ENCODE measurements at regions not wholly inside any gene's neighbourhood (a gene's known extent, or its start where the extent isn't known, plus 50 kb on each side); places are given as distances from the start of the nearest gene placed in this dataset.
"Not testable (repeated sequence)": the region's sequence is repeated elsewhere in the genome, so short reads cannot be mapped to it uniquely, and the experiment has no call there.

DNA sequence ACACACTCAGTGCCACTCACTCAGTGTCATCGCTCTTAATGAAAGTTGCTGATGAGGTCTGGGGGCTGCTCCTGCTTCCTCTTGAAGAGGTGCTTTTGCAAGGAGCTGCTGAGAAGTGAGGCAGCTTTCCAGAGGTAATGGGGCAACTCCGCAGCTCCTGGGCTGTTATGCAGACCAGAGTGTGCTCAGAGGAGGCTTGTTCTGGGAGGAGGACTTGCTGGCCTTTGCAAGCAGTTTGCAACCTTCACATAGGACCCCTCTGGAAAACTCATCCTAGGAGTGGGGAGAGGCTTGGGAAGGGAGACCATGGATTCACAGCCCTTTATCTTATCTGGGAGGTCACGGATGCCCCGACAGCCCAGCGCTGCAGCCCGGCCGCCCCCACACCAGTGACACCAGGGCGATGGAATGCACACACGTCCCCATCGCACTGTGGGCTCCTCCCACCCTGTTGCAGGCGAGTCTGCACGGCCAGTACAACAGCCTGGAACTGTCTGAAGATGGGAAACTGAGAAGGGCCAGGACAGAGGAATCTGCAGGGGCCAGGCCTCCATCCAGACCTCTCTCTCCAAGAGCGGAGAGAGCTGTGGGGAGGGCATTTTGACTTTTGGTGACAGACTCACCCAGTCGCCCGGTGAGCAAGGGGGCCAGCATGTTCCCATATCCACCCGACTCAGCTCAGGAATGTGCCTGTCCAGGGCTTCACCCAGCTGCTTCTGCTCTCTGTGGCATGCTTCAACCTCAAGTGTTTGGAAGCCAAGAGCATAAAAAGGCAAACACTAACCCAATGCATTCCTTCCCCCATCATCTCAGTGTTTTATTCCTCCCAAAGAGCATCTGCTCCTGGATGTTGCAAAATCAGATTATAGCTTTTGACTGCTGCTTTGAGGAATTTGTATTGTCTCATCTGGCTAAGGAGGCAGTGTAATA, 78.6 kb upstream of the ZNF469 start:
- peak; percentile 98 for DNase-seq (ENCODE audit: low read depth)

DNA sequence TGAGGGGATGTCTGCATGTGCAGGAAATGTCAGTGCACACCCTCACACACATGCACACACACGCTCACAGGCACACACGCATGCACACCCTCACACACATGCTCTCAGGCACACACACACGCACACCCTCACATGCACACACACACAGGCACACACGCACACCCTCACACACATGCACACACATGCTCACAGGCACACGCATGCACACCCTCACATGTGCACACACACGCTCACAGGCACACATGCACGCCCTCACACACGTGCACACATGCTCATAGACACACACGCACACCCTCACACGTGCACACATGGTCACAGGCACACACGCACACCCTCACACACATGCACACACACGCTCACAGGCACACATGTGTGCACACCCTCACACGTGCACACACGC, 77.6 kb upstream of the ZNF469 start:
- DNase-seq (ENCODE audit: low read depth) = no peak

DNA sequence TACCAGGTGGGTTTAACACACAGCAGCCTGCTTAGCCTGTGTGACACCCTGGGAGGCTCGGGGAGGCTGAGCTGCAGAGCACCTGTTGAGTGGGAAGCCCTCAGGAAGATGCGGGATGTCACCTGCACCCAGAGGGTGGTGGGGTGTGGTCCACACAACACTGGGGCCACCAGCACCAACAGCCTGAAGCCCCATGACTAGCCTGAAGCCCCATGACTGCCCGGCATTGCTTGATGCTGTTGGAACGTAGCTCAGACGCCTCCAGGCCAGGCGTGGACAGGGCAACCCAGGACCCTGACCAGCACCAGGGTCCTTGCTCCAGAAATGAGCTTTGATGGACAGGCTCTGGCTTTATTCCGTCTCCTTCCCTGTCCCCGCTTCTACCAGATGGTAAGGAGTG, 76.3 kb upstream of the ZNF469 start:
- no peak for DNase-seq (ENCODE audit: low read depth)

DNA sequence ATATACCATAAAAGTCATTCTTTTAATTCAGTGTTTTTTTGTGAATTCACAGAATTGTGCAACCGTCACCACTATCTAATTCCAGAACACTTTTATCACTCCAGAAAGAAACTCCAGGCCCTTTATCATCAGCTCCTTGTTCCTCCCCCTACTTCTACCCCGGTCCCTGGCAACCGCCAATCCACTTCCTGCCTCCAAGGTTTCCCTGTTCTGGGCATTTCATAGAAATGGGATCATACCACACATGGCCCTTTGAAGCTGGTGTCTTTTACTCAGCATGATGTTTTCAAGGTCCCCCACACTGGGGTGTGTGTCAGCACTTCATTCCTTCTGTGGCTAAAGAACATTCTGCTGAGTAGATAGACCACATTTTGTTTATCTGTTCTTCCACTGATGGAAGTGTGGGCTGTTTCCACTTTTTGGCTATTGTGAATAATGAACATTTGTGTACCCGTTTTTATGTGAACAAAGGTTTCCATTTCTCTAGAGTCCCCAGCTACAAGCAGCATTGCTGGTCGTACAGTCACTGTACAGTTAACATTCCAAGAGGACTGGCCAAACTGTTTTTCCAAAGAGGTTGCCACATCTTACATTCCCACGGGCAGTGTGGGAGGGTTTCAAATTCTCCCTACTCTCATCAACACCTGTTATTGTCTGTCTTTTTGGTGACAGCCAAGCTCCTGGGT, 75.8 kb upstream of the ZNF469 start:
- DNase-seq (ENCODE audit: low read depth) = peak; percentile 96

DNA sequence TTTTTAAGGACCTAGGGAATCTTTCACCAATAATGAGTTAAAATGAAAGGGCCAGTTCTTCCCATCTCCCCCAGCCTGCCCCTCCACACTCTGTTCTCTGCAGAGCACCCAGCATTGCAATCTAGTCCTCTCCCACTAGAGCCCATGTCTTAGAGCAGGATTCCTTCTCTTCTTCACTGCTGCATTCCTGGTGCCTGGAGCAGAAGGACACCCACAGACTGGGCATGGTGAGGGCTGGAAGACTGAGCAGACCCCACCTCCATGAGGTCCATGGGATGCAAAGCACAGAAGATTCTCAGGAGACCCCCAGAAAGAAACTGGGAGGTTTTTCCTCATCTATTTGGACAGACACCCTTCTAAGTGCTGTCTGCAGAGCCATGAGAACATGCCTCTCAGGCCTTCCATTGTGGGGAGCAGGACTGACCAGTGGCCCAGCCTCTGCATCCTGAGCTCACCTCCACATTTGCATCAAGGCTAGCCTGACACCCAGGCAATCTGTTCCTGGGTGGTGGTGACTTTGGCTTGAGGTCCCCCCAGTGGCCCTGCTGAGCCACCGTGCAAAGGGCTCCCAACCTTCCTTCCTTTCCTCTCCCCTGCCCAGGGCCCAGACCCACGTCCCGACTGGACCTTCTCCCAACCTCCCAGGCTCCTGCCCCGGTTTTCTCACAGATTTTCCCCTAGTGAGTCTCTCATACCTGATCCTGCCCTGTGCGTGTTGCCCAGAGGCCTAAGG, 74.2 kb upstream of the ZNF469 start:
- no peak for DNase-seq (ENCODE audit: low read depth)

DNA sequence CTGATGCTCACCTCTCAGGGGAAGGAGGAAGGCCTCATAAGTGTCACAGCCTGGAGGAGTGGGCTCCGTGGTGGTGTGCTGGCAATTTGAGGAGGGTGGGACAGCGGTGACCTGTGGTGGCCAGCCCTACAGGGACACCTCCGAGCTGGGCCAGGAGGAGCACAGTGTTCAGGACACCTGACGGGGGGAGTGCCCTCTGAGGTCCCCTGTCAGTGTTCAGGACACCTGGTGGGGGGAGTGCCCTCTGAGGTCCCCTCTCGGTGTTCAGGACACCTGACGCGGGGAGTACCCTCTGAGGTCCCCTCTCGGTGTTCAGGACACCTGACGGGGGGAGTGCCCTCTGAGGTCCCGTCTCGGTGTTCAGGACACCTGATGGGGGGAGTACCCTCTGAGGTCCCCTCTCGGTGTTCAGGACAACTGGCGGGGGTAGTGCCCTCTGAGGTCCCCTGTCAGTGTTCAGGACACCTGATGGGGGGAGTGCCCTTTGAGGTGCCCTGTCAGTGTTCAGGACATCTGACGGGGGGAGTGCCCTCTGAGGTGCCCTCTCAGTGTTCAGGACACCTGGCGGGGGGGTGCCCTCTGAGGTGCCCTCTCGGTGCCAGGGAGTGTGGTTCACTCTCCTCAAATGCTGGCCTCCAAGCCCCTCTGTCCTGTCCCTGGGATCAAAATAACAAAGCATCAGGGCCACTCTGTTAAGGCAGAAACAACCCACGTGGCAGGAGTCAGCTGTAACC, 73.4 kb upstream of the ZNF469 start:
- no peak for DNase-seq (ENCODE audit: low read depth)

DNA sequence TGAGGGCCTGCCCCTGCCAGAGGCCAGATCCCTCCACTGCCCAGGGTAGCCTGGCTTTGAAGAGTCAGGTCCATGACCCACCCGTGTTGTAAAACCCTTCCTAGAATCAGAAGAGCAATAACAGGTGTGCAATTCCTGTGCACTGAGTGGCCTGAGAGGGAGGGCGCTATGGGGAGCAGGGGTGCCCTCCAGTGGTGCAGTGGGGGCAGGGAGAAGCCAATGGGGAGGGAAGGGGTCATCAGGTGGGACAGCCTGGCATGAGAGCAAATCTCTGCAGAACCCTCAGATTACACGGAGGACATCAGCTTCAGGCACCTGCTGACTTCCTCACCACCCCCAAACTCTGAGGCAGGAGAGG, 72.9 kb upstream of the ZNF469 start:
- DNase-seq (ENCODE audit: low read depth) = no peak

DNA sequence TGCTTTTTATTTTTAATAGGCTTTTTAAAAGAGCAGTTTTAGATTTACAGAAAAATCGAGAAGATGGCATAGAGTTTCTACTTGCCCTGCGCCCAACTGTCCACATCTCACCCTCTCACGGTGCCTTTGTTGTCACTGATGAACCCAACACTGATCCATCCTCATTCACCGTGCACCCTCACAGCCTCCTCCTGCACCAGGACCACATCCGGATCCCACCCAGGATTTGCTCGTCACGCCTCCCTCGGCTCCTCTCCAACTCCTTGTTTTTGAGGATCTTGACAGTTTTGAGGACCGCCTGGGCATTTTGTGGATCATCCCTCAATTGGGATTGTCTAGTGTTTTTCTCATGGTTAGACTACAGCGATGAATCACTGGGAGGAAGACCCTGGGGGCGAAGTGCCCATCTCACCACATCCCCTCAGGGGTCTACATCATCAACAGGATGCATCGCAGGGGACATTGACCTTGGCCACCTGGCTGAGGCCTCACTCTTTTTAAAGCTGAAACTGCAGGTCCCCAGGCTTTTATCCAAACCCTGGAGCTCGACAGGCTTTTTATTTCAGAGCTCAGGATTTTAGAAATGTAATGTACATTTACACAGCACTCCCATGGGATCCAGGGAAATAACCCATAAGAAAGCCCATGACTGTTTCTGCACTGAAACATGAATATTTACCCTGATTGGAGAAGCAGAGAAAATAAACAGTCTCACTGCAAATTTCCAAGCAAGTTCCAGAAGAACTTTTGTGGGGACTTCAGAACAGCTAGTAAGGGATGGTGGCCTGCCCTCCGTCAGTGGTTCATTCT, 71.8 kb upstream of the ZNF469 start:
- DNase-seq (ENCODE audit: low read depth) = peak; percentile 33

DNA sequence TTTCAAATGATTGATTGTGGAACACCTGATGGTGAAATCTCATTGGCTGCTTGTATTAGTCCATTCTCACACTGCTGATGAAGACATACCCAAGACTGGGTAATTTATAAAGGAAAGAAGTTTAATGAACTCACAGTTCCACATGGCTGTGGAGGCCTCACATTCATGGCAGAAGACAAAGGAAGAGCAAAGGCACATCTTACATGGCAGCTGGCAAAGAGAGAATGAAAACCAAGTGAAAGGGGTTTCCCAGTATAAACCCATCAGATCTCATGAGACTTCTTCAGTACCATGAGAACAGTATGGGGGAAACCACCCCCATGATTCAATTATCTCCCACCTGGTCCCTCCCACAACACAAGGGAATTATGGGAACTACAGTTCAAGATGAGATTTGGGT, 70.9 kb upstream of the ZNF469 start:
- not testable (repeated sequence) for DNase-seq (ENCODE audit: low read depth)

DNA sequence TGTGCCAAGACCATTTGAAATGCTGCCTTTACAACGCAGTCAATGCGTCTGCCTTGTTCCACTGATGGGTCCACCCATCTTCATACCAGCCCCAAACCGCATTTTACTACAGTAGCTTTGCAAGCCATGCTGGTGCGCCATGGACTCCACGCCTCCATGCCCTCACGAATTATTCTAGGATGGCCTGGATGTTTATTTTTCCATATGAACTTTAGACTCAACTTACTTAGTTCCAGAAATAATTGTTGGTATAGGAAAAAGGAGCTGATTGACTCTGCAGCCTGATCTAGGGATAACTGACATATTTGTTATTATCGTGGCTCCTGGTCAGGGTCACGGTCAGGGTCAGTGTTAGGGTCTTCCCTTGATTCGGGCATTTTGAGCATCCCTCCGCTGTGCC, 70.0 kb upstream of the ZNF469 start:
- no peak for DNase-seq (ENCODE audit: low read depth)

DNA sequence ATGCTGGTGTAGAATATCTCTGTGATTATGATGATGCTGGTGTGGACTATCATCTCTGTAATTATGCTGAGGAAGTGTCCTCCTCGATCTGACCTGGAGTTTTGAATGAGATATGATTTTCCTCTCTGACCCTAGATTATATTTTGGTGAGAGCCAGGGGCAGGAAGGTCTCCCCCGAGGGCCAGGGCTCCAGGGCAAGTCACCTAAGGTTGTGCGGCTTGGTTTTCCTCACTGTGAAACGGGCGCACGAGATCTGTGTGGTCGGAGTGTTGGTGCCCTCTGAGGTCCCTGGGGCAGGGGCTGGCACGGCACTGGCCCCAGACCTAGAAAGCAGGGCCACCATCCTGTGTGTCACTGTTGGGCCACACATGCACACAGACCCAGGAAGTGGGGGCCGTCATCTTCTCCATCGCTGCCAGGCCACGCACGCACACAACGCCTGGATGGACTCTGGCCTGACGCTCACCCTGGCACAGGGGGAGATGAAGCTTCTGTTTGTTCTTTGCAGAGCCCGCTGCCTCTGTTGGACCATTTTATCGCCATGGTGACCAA, 67.7 kb upstream of the ZNF469 start:
- DNase-seq (ENCODE audit: low read depth) = no peak

DNA sequence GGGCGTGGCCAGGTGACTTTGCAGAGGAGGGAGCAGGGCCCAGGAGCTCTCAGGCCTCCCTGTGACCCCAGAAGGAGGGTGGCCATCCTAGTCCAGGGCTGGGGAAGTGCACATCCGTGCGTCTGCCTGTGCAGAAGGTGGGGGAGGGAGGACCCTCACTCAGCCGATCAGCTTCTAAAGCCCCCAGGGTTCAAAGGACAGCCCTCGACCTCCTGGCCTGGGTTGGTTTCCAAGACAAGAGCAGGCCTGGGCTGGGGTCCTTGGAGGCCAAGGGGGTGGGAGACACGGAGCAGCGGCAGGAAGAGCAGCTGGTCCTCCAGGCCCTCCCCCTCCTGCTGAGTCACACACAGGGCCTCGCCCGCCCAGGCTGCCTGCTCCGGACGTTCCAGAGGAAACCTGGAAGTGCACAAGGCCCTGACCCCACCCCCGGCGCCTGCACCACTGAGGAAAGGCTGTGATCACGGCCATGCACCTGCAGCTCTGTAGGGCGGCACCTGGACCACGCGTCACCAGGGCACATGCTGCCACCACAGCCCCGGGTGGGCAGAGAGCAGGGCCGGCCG, 67.1 kb upstream of the ZNF469 start:
- no peak for DNase-seq (ENCODE audit: low read depth)

DNA sequence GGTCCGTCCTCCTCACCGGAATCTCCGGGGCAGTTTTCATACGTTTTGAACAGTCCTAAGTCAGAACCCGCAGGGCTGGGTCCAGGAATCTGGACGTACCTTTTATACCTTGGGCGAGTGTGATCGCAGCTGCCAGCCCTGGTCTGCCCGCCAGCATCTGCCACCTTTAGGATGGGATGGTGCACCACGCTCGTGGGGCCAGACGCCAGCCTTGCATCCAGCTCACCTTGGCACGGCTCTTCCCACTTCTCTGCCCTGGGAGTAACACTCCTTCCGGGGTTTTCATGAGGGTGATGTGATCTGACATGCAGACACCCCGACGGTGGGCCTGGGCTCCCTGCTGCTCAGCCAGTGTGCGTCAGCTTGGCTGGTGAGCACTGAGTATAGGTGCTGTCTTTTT, 66.6 kb upstream of the ZNF469 start:
- DNase-seq (ENCODE audit: low read depth) = no peak

DNA sequence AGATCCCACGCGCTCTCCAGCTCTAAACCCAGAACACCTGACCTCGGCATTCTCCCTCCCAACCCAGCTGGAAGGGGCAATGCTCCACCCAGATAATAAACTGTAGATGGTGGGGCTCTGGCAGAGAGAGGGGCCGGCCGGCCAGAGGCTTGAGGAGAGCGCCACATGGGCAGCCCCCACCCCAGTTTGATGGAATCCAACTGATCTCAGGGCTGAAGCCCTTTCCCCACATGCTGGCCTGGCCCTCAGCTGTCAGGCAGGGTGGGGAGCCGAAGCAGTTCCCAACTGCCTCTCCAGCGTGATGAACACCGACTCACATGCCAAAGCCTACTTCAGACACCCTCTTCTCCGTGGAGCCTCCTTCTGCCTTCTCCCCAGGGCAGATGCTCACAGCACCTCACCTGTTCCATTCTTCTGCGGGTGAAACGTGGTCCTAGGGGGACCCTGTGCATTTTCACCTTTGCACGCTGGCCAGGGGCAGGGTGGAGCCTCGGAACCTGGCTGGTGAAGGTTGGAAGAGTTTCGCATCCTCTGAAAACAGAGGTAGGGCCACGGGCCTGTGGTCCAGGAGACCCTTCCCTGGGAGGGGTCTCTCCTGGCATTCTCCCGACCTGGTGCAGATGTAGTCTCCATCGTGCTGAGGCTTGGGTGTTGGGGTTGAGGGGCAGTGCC, 65.7 kb upstream of the ZNF469 start:
- DNase-seq (ENCODE audit: low read depth) = no peak

DNA sequence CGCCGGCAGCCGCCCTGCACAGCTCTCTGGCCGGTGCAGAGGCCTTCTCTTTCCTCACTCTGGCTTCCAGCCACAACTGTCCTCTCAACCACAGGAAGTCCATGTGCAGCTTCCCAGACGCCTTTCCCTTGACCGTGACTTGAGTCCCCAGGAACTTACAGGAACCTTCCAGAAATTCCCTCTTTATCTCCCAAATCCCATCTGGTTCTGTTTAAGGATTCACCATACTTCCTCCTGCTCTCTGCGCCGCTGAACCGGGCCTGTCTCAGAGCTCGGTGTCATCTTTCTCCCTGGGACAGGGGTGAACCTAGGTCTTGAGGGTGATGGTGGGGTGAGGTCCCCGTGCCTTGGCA, 65.2 kb upstream of the ZNF469 start:
- DNase-seq (ENCODE audit: low read depth) = peak; percentile 69

DNA sequence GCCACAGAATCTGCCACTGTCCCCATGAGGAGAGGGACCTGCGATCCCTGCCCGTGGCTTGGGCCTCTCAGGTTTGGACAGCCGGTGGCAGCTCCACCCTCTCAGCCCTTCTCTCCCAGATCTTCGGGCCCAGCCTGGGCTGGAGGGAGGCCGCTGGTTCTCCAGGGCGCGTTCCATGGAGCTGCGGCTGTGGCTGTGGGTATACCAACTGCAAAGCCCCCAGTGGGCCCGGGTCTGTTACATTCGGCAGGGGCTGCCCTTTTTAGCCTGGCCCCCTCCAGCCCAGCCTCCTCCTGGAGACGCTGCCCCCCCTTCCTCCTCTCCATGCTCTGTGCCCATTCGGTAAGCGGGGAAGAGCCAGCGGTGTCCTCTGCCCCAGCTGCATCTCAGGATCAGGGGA, 64.7 kb upstream of the ZNF469 start:
- no peak for DNase-seq (ENCODE audit: low read depth)

DNA sequence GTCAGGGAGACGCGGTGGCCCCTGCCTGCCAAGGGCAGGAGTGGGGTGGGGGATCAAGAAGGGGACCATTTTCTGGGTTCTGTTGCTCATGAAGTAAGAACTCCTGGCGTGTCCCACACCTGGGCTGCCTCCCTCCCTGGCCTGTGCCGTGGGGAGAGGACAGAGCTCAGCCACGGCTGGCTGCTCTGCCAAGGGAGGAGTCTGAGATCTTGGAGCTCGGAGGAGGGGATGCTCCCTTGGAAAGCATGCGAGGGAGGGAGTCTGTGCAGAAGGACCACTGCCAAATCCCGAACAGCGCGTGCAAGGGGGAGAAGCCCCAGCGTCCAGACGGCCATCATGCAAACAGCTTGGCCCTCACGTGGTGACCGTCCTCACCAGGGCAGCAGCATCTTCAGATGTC, 64.2 kb upstream of the ZNF469 start:
- DNase-seq (ENCODE audit: low read depth) = no peak

DNA sequence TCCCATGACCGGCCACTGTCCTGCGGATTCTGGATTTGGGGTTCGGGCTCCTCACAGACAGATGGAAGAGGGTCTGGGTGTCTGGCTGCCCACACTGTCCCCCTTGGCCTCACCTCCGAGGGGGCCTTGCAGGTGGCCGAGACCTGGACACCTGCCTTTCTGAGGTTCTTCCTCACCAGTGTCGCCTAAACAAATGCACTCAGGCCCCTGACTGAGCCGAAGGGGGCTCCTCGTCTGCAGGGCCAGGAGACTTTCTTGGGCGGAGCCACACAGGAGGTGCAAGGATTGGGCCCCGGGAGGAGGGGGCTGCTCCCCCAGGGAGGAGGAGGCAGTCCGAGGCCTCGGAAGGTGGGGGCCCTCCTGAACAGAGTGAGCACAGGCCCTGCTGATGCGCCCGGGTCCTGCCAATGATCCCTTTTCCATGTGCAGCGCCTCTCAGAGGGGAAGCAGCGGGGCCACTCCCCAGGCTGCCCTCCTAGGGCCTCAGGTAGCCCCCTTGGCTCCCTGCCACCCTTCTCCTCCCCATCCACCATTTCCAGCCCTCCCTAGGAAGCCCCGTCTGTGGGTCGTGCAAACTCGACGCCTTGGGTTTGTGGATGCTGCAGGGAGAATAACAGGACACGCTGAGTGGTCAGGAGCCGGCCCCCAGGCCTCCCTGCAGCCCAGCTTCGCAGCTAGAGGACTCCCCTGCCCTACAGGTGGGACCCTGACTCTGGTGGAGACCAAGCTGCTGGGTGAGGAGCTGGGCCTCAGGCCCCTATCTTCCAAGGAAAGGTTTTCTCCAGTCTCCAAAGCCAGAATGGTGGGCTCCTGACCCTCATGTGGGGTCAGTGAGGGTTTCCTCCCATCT, 63.4 kb upstream of the ZNF469 start:
- DNase-seq (ENCODE audit: low read depth) = no peak

DNA sequence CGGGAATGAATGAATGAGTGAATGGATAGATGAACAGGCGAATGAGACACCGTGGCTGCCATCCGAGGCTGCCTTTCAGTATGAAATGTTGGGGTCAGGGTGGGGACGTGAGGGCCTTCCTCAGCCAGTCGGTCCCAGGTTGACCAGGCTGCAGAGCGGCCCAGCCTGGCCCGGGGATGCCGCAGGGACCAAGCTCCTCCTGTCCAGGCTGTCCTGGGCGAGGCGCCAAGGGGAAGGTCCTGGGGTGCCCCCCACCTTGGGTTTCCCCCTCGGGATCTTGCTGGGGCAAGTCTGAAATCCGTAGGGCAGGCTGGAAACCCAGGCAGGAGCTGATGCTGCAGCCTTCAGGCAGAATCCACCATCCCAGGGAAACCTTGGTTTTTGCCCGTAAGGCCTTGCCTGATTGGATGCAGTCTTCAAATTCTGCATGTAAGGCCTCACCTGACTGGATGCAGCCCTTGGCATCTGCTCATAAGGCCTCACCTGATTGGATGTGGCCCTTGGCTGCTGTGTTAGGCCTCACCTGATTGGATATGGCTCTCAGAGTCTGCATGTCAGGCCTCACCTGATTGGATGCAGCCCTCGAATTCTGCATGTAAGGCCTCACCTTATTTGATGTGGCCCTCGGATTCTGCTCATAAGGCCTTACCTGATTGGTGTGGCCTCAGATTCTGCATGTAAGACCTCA, 61.7 kb upstream of the ZNF469 start:
- DNase-seq (ENCODE audit: low read depth) = no peak
